ENCODE measurements at regions not wholly inside any gene's neighbourhood (a gene's known extent, or its start where the extent isn't known, plus 50 kb on each side); places are given as distances from the start of the nearest gene placed in this dataset.

- Histone ChIP-seq H4K91ac (ENCODE audit: insufficient read length, low read depth, low read length) (no peak overlapping the region), H3K23ac (ENCODE audit: insufficient read length, low read depth, low read length) (no peak overlapping the region), H2AK5ac (ENCODE audit: insufficient read length, low read length) (no peak overlapping the region), H3K4ac (ENCODE audit: low read depth, low read length) (no peak overlapping the region), H3K14ac (ENCODE audit: insufficient read depth, low read length) (no peak overlapping the region), H3K4me2 (ENCODE audit: insufficient read depth, insufficient read length, low read length) (no peak overlapping the region), H3K27me3 (ENCODE audit: insufficient read depth, low read length) (no peaks in the 10 kb centered on the region), H4K20me1 (ENCODE audit: control insufficient read depth, insufficient read depth, insufficient read length) (no peaks in the 10 kb centered on the region), H3K27ac (ENCODE audit: insufficient read length, low read depth, low read length) (no peak overlapping the region), H3T11ph (ENCODE audit: low read length) (no peak overlapping the region), H3K9ac (ENCODE audit: extremely low read depth, insufficient read length, low read length) (no peak overlapping the region), H2BK5ac (ENCODE audit: insufficient read length, low read length) (no peak overlapping the region), H2BK20ac (ENCODE audit: low read depth, low read length, poor library complexity, severe bottlenecking) (no peak overlapping the region), H2BK12ac (ENCODE audit: insufficient read length, low read depth, low read length) (no peak overlapping the region), H3K4me1 (ENCODE audit: insufficient read depth, low read length) (no peaks in the 10 kb centered on the region), H3K79me1 (ENCODE audit: insufficient read depth, low read depth, low read length, poor library complexity, severe bottlenecking) (no peaks in the 10 kb centered on the region), H3K56ac (ENCODE audit: insufficient read length, low read depth, low read length) (no peak overlapping the region), H3K79me2 (ENCODE audit: insufficient read depth, low read length) (no peaks in the 10 kb centered on the region), H4K8ac (replicated peaks; ENCODE audit: insufficient read length, low read depth, low read length) (no peak overlapping the region), H2AFZ (ENCODE audit: low read length) (no peak overlapping the region), H3K9me3 (ENCODE audit: control insufficient read depth, low read depth, low read length) (no peaks in the 10 kb centered on the region), H4K5ac (ENCODE audit: insufficient read length, low read depth, low read length) (no peak overlapping the region), H3K18ac (ENCODE audit: insufficient read length, low read depth, low read length) (no peak overlapping the region), H3K23me2 (ENCODE audit: insufficient read length, low read depth, low read length, poor library complexity, severe bottlenecking) (no peaks in the 10 kb centered on the region), H2BK15ac (ENCODE audit: low read depth, low read length) (no peak overlapping the region), H2BK120ac (ENCODE audit: low read depth, low read length, poor library complexity, severe bottlenecking) (no peak overlapping the region)
- Mint-ChIP-seq H3K4me1 (peaks cover 3 to 8% of the 10 kb centered on the region in 2 experiments; a peak in 3 of 4 replicates), H3K9me3 (peaks cover 4 to 10% of the 10 kb centered on the region in 2 experiments), H3K27ac (no peak overlapping the region), H3K36me3 (ENCODE audit: insufficient read depth in 1 of 3, low read depth in 3 of 3) (peaks cover 0 to 4% (median 2%) of the 10 kb centered on the region in 3 experiments; a peak in 2 of 7 replicates), H3K4me3 (no peak overlapping the region), H3K27me3 (ENCODE audit: low read depth) (peaks cover 7% of the 10 kb centered on the region)
- WGBS (ENCODE audit: extremely low coverage, insufficient read length, low lambda C conversion rate), result no CpG with 5 or more reads among the region's 2 CpGs
- DNase-seq, result no peak
- TF ChIP-seq, protein P1, sequence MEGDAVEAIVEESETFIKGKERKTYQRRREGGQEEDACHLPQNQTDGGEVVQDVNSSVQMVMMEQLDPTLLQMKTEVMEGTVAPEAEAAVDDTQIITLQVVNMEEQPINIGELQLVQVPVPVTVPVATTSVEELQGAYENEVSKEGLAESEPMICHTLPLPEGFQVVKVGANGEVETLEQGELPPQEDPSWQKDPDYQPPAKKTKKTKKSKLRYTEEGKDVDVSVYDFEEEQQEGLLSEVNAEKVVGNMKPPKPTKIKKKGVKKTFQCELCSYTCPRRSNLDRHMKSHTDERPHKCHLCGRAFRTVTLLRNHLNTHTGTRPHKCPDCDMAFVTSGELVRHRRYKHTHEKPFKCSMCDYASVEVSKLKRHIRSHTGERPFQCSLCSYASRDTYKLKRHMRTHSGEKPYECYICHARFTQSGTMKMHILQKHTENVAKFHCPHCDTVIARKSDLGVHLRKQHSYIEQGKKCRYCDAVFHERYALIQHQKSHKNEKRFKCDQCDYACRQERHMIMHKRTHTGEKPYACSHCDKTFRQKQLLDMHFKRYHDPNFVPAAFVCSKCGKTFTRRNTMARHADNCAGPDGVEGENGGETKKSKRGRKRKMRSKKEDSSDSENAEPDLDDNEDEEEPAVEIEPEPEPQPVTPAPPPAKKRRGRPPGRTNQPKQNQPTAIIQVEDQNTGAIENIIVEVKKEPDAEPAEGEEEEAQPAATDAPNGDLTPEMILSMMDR (conservative IDR thresholded peaks at IDR 0.05), result no peak
Measured at GRCh38 chr1:163531345-163531744, 209.6 kb downstream of the NUF2 start.
